ENCODE measurements at regions not wholly inside any gene's neighbourhood (a gene's known extent, or its start where the extent isn't known, plus 50 kb on each side); places are given as distances from the start of the nearest gene placed in this dataset.

- Histone ChIP-seq H3K4me1 (no peaks in the 10 kb centered on the region), H3K27ac (replicated peaks in 1 of 4) (no peak overlapping the region), H3K27me3 (no peaks in the 10 kb centered on the region), H3K9me3 (no peaks in the 10 kb centered on the region), H3K4me3 (no peak overlapping the region), H3K36me3 (no peaks in the 10 kb centered on the region)
- DNase-seq (ENCODE audit: extremely low spot score): no peak
- intact Hi-C loops (cut with DNase I): no loop called here
- 91% methylated on average over 6 of the region's 6 CpGs for WGBS
- no peak for TF ChIP-seq EP300 (IDR thresholded peaks at IDR 0.05)
- TF ChIP-seq CTCF (IDR thresholded peaks at IDR 0.05): no peak
- no peak for TF ChIP-seq POLR2AphosphoS5 (IDR thresholded peaks at IDR 0.05)
- no peak for TF ChIP-seq POLR2A (IDR thresholded peaks at IDR 0.05; ENCODE audit: low read depth)
Observed at GRCh38 chr4:130542953-130543352, 1447.0 kb downstream of the C4orf33 start.

GRCh38 chr4:130545171-130545570 lies 1449.2 kb downstream of the C4orf33 start:
- Histone ChIP-seq H3K4me1 (no peaks in the 10 kb centered on the region), H3K9me3 (no peaks in the 10 kb centered on the region), H3K27me3 (no peaks in the 10 kb centered on the region), H3K36me3 (no peaks in the 10 kb centered on the region), H3K4me3 (no peak overlapping the region), H3K27ac (replicated peaks in 1 of 4) (no peak overlapping the region)
- TF ChIP-seq EP300 (IDR thresholded peaks at IDR 0.05) (no peak), POLR2A (IDR thresholded peaks at IDR 0.05; ENCODE audit: low read depth) (no peak), POLR2AphosphoS5 (IDR thresholded peaks at IDR 0.05) (no peak), CTCF (IDR thresholded peaks at IDR 0.05) (no peak)
- intact Hi-C loops (cut with DNase I): no loop called here
- DNase-seq (ENCODE audit: extremely low spot score): no peak
- WGBS: 53% methylated on average over 3 of the region's 3 CpGs

DNA sequence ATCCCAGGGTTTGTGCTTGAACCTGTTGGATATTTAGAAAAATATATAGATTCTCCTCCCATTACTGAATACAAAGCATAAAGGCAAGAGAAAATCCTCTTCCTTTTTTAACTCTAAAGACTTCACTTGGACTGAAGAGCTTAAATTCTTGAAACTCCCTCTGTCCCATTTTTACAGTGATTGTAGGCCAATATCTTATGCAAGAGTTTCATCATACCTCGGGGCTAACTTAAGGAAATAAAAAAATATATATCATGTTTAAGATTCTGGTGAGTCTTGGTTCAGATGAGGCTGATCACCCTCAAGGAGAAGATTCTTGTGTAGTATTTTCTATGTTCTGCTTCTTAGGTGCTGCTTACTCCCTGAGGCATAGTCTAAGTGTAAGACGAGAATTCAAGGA lies 1449.6 kb downstream of the C4orf33 start:
- TF ChIP-seq EP300 (IDR thresholded peaks at IDR 0.05) (no peak), POLR2A (IDR thresholded peaks at IDR 0.05; ENCODE audit: low read depth) (no peak), POLR2AphosphoS5 (IDR thresholded peaks at IDR 0.05) (no peak), CTCF (IDR thresholded peaks at IDR 0.05) (no peak)
- Histone ChIP-seq H3K27me3 (no peaks in the 10 kb centered on the region), H3K36me3 (no peaks in the 10 kb centered on the region), H3K4me1 (no peaks in the 10 kb centered on the region), H3K4me3 (no peak overlapping the region), H3K27ac (replicated peaks in 1 of 4) (no peak overlapping the region), H3K9me3 (no peaks in the 10 kb centered on the region)
- WGBS: 80% methylated on average over 2 of the region's 2 CpGs
- no peak for DNase-seq (ENCODE audit: extremely low spot score)
- intact Hi-C loops (cut with DNase I): no loop called here

- H3K9me3 ChIP-seq: no peaks in the 10 kb centered on the region
- H3K27ac ChIP-seq (replicated peaks in 1 of 4): no peak overlapping the region
- DNase-seq (ENCODE audit: extremely low spot score): no peak
- no peaks in the 10 kb centered on the region for H3K36me3 ChIP-seq
- WGBS: 51% methylated on average over 2 of the region's 2 CpGs
- H3K4me1 ChIP-seq: peaks cover 0 to 11% (median 11%) of the 10 kb centered on the region in 4 donors
- intact Hi-C loops (cut with DNase I): no loop called here
- TF ChIP-seq POLR2AphosphoS5 (IDR thresholded peaks at IDR 0.05) (no peak), CTCF (IDR thresholded peaks at IDR 0.05) (no peak), POLR2A (IDR thresholded peaks at IDR 0.05; ENCODE audit: low read depth) (no peak), EP300 (IDR thresholded peaks at IDR 0.05) (no peak)
- no peaks in the 10 kb centered on the region for H3K27me3 ChIP-seq
- H3K4me3 ChIP-seq: no peak overlapping the region
Observed at GRCh38 chr4:130559268-130559667, 1463.3 kb downstream of the C4orf33 start.

GRCh38 chr4:130563185-130563888 lies 1467.4 kb downstream of the C4orf33 start:
- no peak overlapping the region for H3K27ac ChIP-seq (replicated peaks in 1 of 4)
- no peak for DNase-seq (ENCODE audit: extremely low spot score)
- TF ChIP-seq EP300 (IDR thresholded peaks at IDR 0.05): no peak
- peak; percentile 23 to 44 (median 25) for TF ChIP-seq CTCF (IDR thresholded peaks at IDR 0.05)
- peak overlapping the region; percentile 33 to 45 (median 39) for H3K4me3 ChIP-seq
- H3K36me3 ChIP-seq: no peaks in the 10 kb centered on the region
- WGBS: 21% methylated on average over 8 of the region's 8 CpGs
- H3K9me3 ChIP-seq: no peaks in the 10 kb centered on the region
- H3K27me3 ChIP-seq: no peaks in the 10 kb centered on the region
- peaks cover 0 to 12% (median 11%) of the 10 kb centered on the region in 4 donors for H3K4me1 ChIP-seq
- intact Hi-C loops (cut with DNase I): no loop called here
